NCI-H2171 treated with DMSO at 0.1 percent for 48 hours (cell line): ENCODE measurements at regions not wholly inside any gene's neighbourhood (a gene's known extent, or its start where the extent isn't known, plus 50 kb on each side); places are given as distances from the start of the nearest gene placed in this dataset.
A peak's percentile ranks its signal among the peaks of the same experiment; 100 is the strongest.
"Not testable (repeated sequence)": the region's sequence is repeated elsewhere in the genome, so short reads cannot be mapped to it uniquely, and the experiment has no call there.

Experiments used
- DNase-seq: peaks from one replicate; lab custom pipeline; 2025; lab: John Stamatoyannopoulos, UW

DNA sequence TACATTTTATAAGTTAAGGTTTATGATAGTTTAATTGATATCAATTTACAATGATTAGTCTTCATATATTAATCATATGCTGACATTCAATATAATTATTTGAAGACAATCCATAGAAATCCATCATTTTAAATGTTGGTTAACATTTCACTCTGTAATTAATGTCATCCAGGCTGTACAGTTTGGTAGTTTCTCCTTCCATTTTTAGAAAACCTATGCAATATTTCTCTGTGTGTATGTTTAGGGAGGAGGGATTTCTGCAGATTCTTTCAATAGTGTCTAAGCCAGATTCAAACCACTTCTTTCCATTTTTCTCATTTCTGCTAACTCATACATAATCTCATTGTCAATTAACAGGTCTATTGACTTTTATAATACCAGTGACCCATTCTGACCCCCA is 1159.0 kb upstream of the ATXN8OS start:
- DNase-seq, result no peak

DNA sequence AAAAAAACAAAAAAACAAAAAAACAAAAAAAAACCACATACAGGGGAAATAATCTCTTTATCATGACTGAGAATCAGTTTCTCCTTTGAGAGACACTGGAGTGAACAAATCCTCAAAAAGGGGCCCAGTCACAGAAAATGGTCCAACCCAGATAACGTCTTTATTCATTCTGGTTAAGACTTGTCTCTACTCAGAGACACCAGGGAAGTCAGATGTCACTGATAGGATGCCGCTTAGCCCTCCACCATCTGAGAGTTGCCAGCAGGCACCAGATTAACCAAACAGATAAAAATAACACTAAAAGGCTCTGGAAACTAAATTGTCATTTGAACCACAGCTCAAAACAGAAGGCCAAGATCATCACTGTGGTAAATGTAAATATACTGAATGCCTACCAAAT is 1163.4 kb upstream of the ATXN8OS start:
- DNase-seq, result peak; percentile 73

DNA sequence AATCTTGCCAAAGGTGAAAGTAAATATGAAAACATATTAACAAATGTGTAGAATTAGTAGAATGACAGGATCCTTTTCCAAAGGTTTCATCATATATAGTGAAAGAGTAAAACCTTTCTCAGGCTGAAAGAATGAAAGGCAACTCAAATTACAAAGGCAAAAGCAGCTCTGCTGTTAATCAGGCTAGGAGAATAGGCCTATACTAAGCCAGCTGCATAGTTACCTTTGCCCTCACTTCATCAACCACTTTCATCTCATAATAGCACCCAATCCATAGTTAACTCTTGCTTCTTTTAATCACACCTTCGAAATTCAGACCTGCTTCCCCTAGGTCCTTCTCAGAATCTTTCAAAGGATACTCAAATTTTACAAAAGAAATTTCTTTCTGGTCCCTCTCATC is 1167.6 kb upstream of the ATXN8OS start:
- DNase-seq, result no peak

DNA sequence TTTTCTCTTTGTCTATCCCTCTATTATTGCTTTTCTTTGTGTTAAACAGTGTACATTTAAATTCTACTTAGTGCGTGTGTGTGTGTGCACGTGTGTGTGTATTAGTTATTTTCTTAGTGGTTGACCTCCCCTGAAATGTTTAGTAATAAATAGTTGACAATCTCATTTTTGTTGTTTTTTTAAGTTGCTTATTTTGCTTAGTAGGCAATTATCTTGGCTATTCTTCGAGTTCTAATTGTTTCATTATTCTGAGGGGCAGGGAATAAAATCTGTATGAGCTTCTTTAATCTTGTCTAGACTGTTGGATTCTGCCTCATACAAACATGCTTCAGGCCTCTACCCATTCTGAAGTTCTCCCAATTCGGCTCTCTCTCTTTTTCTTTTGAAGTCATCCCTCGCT is 1169.0 kb upstream of the ATXN8OS start:
- no peak for DNase-seq

DNA sequence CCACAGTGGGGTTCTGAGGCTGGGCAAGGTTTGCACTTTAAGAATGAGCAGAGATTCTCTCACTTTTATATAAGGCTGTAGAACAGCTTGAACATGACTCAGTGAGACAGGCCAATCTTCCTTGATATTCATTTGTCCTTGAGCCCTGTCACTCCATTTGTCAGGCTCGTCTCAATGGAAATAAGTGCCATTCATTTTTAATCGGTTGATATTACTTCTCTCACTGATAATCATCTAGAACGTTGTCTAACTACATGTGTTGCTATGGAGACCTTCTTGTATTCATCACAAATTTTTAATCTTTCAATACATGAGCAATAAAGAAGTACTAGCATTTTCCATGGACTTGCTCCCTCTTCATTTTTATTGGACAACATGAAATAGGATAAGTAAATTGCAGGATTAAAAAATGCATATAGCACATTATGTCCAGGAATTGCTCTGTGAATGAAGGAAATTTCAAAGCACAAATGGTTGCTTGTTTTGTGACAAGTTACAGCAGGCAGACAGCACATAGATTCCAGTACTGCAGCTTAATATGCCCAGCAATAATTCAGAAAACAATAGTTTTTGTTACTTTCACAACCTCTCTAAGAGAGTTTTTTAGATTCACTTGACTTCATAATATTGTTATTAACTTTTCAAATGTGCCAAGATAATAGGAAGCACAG is 1178.4 kb upstream of the ATXN8OS start:
- DNase-seq, result no peak

DNA sequence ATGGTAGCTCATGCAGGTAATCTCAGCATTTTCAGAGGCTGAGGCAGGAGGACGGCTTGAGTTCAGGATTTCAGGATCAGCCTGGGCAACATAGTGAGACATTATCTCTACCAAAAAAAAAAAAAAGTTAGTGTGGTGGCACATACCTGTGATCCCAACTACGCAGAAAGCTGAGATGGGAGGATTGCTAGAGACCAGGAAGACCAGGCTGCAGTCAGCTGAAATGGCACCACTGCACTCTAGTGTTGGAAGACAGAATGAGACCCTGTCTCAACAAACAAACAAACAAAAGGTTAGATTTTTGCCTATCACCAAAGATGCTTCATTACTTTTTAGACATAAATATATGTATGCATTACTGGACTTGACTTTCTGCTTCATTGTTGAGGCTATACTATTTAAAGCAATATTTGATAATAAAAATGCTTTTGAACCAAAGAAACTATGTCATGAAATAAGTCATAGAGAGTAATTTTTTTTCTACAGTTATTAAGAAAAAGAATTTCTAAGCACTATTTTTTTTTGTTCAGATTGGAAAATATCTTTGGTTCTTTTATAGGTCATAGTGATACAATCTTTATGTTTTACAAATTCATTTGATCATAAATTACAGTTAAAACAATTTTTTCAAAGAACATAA is 1180.1 kb upstream of the ATXN8OS start:
- DNase-seq, result peak; percentile 52

DNA sequence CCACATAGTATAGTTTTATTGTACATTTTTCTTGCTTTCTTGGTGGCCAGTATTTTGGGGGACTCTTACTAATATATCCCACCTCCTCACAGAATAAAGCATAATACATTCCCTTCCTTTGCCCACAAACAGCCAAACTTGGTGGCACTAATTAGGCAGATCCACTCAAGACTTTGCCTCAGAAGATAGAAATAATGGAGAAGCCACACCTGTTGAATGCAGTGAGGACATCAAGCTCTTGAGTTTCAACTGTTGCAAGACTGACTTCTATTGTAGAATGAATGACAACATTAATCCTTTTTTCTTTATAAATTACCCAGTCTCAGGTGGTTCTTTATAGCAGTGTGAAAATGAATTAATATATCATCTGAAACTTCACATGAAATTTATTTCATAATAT is 1183.6 kb upstream of the ATXN8OS start:
- no peak for DNase-seq

DNA sequence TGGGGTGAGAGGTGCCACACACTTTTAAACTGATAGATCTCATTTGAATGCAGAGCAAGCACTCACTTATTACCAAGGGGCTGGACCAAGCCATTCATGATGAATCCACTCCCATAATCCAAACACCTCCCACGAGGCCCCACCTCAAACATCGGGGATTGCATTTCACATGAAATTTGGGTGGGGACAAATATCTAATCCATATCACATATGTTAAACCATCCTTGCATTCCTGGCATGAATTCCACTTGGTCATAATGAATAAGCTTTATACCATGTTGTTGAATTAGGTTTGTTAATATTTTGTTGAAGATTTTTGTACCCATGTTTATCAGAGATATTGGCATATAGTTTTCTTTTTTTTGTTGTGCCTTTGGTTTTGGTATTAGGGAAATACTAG is 1198.7 kb upstream of the ATXN8OS start:
- DNase-seq, result no peak

DNA sequence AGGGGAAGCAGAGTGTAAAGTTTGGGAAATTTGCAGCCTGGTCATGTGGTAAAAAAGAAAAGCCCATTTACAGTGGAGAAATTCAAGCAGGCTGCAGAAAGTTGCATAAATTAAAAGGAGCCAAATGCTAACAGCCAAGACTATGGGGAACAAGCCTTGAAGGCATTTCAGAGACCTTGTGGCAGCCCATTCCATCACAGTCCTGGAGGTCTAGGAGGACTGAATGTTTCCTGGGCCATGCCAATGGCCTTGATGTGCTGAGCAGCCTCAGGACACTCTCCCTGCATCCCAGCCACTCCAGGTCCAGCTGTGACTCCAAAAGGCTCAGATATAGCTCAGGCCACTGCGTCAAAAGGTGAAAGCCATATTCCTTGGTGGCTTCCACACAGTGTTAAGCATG is 1202.4 kb upstream of the ATXN8OS start:
- DNase-seq, result no peak

DNA sequence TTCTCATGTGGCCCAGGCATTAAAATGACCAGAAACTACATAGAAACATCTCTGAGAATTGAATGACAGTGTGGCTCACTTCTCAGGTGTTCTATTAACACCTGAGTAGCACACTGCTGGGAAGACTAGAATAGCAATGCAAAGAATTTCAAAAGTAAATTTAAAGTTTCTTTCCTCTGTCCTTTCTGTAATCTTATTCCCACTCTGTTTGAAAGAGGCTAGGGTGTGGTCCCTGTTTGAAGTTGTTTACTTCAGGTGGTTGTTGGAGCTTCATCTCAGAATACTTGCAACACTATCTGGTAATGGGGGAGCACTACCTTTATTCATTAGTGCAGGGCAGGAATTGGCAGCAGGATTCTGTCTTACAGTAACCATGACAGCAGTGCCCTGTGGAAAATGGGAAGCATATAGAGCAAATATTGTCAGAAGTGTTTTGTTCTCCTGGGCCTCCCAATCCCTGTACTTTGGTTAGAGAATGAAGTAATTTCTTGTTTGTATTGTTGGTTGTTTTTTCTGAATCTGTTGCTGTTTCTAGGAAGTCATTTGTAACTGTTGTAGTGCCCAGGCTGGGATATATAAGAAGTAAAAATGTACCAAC is 1210.2 kb upstream of the ATXN8OS start:
- no peak for DNase-seq

DNA sequence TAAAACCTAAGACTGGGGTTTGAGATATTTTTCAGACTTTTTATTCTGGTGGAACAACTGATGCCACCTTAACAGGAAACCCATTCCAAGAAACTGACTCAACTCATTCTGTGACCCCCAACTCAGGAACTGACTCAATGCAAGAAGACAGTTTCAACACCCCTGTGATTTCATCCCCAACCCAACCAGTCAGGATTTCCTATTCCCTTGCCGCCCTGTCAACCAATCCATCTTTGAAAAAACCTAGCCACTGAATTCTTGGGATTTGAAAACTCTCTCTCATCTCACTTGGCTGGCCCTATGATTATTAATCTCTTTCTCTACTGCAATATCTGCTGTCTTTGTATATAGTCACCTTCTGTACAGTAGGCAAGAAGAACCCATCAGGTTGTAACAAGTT is 1211.9 kb upstream of the ATXN8OS start:
- no peak for DNase-seq

DNA sequence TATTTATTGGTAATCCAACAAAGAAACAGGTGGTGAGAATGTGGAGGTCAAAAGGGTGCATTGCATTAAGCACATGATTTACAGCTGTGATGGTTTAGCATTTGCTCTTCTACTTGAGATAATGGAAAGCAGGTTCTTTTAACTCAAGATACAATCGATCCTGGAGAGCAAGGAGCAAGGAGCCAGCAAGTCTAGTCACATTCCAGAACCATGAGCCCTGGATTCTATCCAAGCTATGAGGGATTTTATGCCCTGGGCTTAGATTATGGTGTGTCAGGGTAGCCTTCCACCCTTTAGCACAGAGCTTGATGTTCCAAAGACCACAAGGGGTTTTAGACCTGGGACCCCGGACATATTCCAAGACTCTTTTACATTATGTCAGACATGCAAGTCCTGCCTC is 1213.9 kb upstream of the ATXN8OS start:
- not testable (repeated sequence) for DNase-seq

DNA sequence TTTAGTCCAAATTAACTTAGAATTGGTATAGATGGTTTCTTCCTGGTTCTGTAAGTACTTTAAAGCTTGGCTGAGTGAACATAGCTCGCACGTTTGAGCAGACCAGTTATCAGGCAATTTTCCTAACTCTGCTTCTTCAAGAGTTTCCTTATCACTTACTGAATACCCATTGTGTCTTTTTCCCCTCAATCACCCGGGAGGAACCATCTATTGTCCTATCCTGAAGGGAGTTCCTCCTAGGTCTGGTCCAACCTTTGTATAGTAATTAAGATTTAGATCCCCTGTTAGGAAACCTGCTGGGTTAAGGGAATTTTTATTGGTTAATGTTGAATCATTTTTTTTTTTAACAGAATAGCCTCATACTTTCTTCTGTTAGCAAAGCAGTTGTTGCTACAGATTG is 1215.0 kb upstream of the ATXN8OS start:
- not testable (repeated sequence) for DNase-seq

DNA sequence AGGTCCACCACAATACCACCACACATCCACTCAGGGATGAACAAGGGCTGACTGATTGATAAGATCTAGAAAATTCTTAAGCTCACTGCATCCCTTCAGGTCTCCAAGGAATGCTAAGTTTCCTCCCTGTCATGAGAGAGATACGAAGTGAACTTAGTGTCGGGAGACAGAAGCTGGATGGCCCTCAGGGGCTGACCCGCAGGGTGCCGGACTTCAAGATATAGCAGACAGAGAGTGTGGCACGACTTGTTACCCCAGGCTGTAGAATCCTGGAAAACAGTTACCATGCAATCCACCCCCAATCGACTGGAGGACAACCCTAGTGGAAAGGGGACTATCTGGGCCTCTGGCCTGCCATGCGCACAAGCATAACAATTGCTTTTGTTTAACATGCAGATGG is 1217.5 kb upstream of the ATXN8OS start:
- DNase-seq, result not testable (repeated sequence)

DNA sequence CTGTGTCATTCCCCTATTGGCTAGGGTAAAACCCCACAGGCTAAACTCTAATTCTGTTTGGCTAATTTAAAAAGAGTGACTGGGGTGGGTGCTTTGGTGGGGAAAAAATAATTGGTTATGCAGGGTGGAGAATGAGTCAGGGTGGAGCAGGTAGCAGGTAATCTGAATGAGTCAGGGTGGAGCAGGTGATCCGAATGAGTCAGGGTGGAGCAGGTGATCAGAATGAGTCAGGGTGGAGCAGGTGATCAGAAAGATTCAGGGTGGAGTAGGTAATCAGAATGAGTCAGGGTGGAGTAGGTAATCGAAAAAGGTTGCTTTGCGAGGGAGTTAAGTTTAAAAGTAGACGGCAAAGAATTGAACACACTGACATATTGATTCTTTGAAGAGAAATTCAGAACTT is 1218.8 kb upstream of the ATXN8OS start:
- DNase-seq, result no peak

DNA sequence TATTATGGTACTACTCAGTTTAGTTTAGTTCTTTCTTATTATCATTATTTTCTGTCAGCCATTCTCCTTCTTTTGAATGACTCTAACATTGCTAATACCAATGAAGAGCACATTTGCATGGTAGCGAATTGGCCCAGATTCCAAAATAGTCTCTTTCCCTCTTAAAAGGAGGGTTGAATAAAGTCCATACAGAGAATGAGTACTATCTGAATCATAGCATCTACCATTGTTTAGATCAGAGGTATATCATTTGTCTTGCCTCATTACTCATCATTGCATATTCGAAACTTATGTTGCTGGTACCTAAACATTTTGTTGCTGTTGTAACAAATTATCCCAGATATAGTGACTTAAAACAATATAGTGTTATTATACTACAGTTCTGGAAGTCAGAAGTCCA is 1235.3 kb upstream of the ATXN8OS start:
- DNase-seq, result no peak

DNA sequence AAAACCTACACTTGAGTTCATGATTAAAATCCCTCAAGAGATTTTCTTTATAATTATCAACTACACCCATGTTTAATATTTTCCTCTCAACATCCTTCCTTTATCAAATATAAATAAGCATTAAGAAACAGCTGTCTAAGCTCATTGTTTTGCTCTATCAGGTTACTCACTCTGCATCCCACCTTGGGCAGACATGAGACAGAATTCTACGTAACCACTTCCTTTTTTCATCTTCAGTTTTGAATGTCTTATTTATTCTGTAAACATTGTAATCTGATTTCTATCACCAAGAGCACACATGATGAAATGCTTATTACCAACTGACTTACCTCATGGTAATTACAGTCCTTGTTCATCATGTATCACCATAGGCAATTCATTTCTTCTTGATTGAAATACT is 1256.6 kb upstream of the ATXN8OS start:
- DNase-seq, result no peak

DNA sequence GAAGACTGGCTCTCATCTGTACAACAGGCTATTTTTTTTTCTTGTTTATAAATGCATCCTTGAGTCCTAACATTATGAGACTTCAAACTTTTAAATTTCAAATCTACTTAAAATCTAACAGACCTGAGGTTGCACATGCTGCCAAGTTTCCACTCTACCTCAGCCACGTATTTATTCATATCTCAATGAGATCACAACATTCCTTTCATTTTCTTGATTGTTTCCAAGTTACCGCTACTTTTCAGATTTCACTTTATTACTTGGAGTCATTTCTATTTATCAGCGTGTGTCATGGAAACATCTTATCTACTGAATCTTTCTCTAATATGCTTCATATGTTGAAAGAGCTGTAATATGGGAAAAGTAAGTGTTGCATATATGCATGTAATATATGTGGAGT is 1257.5 kb upstream of the ATXN8OS start:
- no peak for DNase-seq

DNA sequence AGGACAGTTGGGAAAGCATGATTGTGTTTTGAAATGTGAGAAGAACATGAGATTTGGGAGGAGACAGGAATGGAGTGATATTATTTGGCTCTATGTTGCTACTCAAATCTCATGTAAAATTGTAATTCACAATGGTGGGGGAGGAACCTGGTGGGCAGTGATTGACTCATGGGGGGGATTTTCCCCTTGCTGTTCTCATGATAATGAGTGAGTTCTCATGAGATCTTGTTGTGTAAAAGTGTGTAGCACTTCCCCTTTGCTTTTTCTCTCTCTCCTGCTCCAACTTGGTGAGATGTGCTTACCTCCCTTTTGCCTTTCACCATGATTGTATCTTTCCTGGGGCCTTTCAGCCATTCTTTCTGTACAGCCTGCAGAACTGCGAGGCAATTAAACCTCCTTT is 1261.0 kb upstream of the ATXN8OS start:
- DNase-seq, result no peak

DNA sequence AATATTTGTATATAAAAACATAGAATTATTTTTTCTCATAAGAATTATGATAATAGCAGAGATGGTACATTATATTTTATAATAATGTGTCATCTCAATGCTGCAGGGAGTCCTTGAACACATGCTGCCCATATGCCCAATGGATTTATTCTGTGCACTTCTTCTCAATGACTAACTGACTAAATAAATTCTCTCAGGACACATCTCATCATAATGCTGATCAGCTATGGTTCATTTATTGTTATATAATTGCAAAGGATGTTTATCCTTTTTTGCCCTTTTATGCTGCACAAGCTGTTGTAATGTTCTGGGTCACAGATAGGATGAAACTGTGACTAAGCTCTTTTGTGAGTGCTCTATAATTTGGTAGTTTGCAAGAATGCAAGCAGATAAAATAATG is 1273.3 kb upstream of the ATXN8OS start:
- no peak for DNase-seq

DNA sequence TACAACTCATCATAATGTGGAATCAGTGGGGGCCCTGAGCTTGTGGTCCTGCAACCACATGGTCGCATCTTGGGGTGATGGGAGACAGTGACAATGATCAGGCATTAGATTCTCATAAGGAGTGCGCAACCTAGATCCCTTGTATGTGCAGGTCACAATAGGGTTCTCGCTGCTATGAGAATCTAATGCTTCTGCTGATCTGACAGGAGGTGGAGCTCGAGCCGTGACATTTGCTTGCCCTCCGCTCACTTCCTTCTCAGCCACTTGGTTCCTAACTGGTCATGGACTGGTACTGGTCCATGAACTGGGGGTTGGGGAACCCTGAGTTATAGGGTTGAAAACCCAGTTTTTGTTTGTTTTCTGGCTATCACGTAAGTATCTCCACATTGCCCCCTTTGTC is 1290.9 kb upstream of the ATXN8OS start:
- DNase-seq, result no peak

DNA sequence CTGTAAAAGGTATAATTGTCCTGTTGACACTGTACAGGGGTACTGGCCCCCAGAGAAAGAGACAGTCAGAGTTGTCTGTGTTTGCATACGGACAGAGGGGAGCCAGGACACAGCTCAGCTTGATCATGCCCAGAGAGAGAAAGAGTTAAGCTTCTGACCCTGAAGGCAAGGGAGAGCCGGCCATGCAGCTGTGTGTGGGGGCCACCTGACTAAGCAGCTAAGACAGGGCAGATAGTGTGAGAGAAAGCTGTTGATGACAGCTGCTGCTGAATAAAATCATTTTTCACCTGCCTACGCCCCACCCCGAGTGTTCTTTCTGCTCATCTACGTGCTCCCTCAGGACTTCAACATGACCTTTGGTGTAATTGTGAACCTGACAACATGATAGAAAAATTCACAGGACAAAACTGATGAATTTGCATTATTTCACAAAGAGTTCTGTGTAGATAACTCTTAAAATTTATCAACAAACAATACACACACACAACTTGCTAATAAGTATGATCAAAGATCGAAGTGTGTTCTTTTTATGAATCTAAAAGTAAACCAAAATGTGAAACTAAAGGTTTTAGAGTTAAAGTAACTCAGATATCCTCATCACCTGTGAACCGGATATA is 1294.3 kb upstream of the ATXN8OS start:
- DNase-seq, result no peak

DNA sequence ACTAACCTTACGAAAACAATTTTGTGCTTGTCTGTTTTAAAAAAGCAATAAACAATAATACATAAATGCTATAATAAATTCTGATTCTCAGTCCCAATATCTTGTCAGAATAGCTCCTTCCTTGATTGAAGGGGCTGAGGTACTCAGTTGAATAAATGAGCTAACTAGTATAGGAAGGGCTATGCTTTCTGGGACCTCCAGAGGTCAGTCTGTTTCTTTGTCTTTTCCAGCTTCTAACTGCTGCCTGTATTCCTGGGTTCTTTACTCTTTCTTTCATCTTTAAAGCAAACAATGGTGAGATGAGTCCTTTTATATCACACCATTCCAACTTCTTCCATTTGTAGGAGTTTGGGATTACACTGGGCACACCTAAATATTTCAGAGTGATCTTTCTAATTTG is 1297.0 kb upstream of the ATXN8OS start:
- peak; percentile 19 for DNase-seq
